Lower leg skin (tissue), 3 donors: ENCODE measurements at regions not wholly inside any gene's neighbourhood (a gene's known extent, or its start where the extent isn't known, plus 50 kb on each side); places are given as distances from the start of the nearest gene placed in this dataset.

Source experiments
- CTCF ChIP-seq, 3 donors: fragments of 450-650 bp; IDR thresholded peaks; one replicate each; pipeline ENCODE4 v1.5.1; 2016; ENCODE audit warnings: antibody characterized with exemption in 3 of 3, mild to moderate bottlenecking in 3 of 3, moderate library complexity in 2 of 3
- POLR2A ChIP-seq, 2 donors: fragments of 450-650 bp; IDR thresholded peaks; one replicate each; pipeline ENCODE4 v1.6.1; 2016 to 2017; ENCODE audit warnings: antibody characterized with exemption in 2 of 2, mild to moderate bottlenecking in 1 of 2, moderate library complexity in 1 of 2

DNA sequence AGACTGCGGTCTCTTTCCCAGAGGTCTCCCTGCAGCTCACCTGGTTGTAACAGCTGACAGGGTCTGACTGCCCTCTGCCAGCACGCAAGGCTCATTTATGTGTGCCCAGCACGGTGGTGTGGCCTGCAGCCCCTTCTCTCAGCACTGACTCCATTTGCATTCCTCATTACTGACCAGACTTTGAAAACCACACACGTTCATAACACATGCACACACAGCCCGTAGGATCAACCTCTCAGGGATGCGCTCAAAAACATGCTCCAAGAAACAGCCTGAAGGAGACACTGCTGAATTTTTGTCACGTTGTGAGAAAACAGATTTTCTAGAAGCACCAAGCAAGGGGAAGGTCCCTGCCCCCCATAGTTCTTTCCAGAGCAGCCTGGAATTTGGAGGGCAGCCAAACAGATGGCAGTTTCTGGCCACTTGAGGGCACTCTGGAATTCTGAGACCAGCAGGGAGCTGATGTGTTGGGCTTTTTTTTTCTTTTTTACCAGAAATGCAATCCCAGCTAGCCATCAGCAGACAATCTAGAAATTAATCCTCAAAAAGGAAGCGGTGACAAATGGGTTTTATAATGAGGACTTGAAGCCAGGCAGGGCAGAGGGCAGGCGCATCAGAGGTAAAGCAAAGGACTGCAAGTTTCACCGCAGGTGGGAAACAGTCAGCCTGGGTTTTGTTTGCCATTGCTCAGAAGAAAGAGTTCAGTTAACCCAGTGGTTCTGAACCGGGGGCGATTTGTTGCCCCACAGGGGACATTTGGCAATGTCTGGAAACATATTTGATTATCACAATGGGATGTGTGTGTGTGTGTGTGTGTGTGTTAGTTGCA is 170.5 kb upstream of the PROK2 start:
- no peak for TF ChIP-seq CTCF (IDR thresholded peaks at IDR 0.05)
- TF ChIP-seq POLR2A (IDR thresholded peaks at IDR 0.05) = no peak
